ENCODE measurements at regions not wholly inside any gene's neighbourhood (a gene's known extent, or its start where the extent isn't known, plus 50 kb on each side); places are given as distances from the start of the nearest gene placed in this dataset.

DNA sequence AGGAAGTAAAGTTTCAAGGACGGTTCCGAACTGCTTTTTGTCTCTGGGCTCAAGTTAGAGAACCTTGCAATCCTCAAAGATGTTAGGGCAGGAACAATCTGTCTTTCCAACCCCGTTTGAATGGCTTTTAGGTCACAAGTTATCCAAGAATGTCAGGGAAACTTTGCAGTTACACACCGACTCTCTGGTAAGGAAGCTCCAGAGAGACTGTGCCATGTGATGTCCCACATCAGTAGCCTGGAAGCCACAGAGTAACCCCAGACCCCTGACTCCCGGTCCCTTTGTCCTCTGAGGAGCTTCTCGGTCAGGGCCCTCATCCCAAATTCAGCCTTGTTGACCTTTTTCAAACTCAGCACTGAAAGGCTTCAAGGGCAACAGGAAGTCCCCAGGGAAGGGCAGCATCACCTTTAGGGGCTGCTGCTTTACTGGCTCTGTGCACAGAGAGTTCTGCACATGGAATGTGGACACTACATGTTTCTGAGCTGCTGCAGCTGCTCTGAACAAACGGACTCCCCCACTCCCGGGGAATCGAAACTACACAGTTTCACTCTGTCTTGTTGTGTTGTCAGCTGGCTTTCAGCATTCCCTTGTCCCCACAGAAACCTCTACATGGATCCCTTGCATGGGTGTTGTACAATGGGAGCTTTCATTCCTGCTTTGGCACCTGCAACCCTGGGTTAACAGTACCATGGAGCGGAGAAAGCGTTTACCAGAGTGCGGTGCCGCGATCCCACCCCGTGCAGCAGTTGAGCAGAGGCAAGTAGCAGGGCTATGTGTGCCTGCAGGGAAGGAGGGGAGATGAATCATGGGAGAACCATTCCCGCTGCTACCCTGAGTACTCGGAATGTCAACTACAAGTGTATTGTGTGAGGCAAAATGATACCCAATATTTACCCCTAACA is 408.2 kb upstream of the THBS1 start:
- in situ Hi-C loops (cut with MboI; ENCODE audit: low sequenced_read_pairs): loop anchor here (25.0 kb wide), 1 partner anchor 415 kb away; the partner anchor contains the start of gene THBS1
- H3K27me3 ChIP-seq (ENCODE audit: low read depth): peaks cover 5% of the 10 kb centered on the region; the same call in 1 of the 2 replicates
- H3K4me1 ChIP-seq: peaks cover 9% of the 10 kb centered on the region
- H3K9me3 ChIP-seq: no peaks in the 10 kb centered on the region
- no peak overlapping the region for H3K4me3 ChIP-seq
- no peak for DNase-seq (ENCODE audit: low spot score in 2 of 2)
- H3K36me3 ChIP-seq (replicated peaks): no peaks in the 10 kb centered on the region

DNA sequence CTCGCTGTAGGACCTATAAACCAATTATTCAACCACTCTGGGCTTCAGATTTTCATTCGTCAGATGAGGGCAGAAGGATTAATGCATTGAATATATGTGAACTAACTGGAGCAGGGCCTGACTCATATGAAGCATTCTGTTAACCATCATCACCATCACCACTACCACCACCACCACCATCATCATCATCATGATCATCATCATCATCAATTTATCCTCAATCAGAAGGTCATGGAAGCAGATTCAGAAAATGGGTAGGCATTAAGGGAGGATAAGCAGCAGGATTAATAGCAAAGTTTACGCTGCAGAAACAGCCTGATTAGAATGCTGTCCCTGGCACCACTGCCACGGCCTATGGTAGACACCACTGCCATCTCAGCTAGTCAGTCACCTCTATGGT is 407.5 kb upstream of the THBS1 start:
- H3K4me3 ChIP-seq: no peak overlapping the region
- H3K36me3 ChIP-seq (replicated peaks): no peaks in the 10 kb centered on the region
- H3K9me3 ChIP-seq: no peaks in the 10 kb centered on the region
- in situ Hi-C loops (cut with MboI; ENCODE audit: low sequenced_read_pairs): loop anchor here (25.0 kb wide), 1 partner anchor 414 kb away; the partner anchor contains the start of gene THBS1
- no peak for DNase-seq (ENCODE audit: low spot score in 2 of 2)
- H3K4me1 ChIP-seq: peaks cover 4% of the 10 kb centered on the region; the same call in 1 of the 2 replicates
- H3K27me3 ChIP-seq (ENCODE audit: low read depth): peaks cover 5% of the 10 kb centered on the region; the same call in 1 of the 2 replicates

DNA sequence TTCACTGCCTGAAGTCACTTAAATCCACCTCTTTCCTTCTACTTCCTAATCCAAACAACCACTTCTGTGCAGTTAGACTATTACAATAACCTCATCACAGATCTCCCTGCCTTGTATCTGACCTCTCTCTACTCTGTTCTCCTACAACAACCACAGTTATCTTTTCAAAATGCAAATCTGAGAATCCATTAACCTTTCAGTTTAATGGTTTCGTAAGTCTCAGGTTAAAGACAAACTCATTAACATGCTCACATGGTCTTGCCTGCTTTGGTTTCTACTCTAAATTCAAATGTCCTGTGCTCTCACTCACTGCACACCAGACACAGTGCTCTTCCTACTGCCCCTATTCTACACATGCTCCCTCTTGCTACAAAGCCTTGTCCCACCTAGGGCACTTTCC is 406.5 kb upstream of the THBS1 start:
- Histone ChIP-seq H3K27me3 (ENCODE audit: low read depth) (peaks cover 5% of the 10 kb centered on the region; the same call in 1 of the 2 replicates), H3K4me1 (peaks cover 4% of the 10 kb centered on the region), H3K4me3 (no peak overlapping the region), H3K36me3 (replicated peaks) (no peaks in the 10 kb centered on the region), H3K9me3 (no peaks in the 10 kb centered on the region)
- no peak for DNase-seq (ENCODE audit: low spot score in 2 of 2)
- in situ Hi-C loops (cut with MboI; ENCODE audit: low sequenced_read_pairs): loop anchor here (25.0 kb wide), 1 partner anchor 413 kb away; the partner anchor contains the start of gene THBS1

DNA sequence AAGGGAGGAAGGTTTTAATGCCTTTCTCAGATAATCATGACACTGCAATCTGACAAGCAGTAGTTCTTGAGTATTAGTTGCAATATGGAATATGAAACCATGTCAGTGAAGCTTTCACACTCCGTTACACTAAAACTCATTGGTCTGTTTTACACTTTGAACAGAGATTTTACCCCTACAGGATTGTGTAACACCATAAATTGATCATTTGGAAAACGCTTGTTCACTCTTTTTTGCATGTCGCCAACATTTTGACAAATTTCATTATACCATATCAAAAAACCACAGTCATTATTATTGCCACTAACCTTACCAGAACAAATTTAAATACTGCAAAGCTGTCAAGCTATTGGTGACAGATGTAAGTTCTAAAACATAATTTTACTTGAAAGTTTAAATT is 404.8 kb upstream of the THBS1 start:
- H3K36me3 ChIP-seq (replicated peaks): no peaks in the 10 kb centered on the region
- in situ Hi-C loops (cut with MboI; ENCODE audit: low sequenced_read_pairs): no loop called here
- H3K4me1 ChIP-seq: peaks cover 7% of the 10 kb centered on the region
- no peak for DNase-seq (ENCODE audit: low spot score in 2 of 2)
- H3K27me3 ChIP-seq (ENCODE audit: low read depth): peaks cover 5% of the 10 kb centered on the region; the same call in 1 of the 2 replicates
- H3K9me3 ChIP-seq: no peaks in the 10 kb centered on the region
- H3K4me3 ChIP-seq: no peak overlapping the region

DNA sequence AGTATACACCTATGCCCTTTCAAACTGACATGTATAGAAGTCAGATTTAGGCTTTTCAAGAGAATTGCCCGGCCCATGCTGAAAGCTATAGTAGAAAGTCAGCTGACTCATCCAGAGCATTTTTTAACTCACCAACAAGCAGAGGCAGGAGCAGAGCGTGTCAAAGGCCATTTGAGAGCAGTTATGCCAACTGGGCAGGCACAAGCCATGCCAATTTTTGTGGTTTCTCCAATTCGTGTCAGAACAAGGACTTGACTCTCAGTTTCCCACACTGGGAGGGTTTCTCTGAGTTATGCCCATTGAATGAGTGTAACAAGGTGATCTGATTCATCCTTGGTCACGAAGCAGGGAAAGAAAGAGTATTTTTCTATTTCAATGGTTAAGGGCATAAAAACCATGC is 403.3 kb upstream of the THBS1 start:
- H3K4me1 ChIP-seq: peaks cover 21% of the 10 kb centered on the region
- H3K9me3 ChIP-seq: no peaks in the 10 kb centered on the region
- peaks cover 5% of the 10 kb centered on the region; the same call in 1 of the 2 replicates for H3K27me3 ChIP-seq (ENCODE audit: low read depth)
- DNase-seq (ENCODE audit: low spot score in 2 of 2): no peak
- in situ Hi-C loops (cut with MboI; ENCODE audit: low sequenced_read_pairs): no loop called here
- no peaks in the 10 kb centered on the region for H3K36me3 ChIP-seq (replicated peaks)
- H3K4me3 ChIP-seq: no peak overlapping the region

DNA sequence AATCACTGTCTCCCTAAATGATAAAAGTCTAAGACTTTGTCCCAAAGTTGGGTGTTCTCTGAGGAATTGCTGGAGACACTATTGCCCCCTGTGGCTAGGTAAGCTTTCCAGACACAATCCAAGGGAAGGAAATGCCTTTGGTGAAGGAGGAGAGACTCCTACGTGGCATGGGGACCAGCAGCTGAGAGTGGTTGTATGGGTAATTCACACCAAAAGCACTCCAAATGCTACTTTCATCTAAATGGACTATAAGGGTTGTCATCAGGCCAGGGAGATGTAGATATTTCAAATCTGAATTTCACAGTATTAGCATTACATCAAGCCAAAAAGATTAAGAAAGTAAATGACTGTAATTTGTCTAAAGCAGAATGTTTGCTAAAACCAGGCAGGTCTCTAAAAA is 400.8 kb upstream of the THBS1 start:
- no peaks in the 10 kb centered on the region for H3K36me3 ChIP-seq (replicated peaks)
- H3K4me3 ChIP-seq: no peak overlapping the region
- DNase-seq (ENCODE audit: low spot score in 2 of 2): no peak
- peaks cover 22% of the 10 kb centered on the region for H3K4me1 ChIP-seq
- H3K27me3 ChIP-seq (ENCODE audit: low read depth): peaks cover 5% of the 10 kb centered on the region; the same call in 1 of the 2 replicates
- H3K9me3 ChIP-seq: no peaks in the 10 kb centered on the region
- in situ Hi-C loops (cut with MboI; ENCODE audit: low sequenced_read_pairs): no loop called here

DNA sequence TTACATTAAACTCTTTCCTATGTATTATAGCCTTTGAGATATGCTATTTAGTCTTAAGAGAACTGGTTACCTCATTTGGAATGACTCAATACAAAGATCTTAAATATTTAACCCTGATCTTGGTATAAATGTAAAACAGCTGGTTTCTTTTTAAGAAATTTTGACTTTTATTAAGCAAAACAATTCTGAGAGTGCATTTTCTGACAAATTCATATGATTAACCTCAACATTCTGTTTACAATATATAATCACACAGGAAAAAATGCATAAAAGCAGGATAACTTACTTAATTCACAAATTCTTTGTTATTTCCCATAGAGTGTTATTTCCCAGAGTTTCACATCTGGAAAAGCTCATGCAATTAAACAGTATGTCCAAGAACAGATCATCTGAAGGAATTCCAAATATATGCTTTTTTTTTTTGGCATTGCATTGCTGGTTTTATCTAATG is 400.4 kb upstream of the THBS1 start:
- H3K4me3 ChIP-seq: no peak overlapping the region
- in situ Hi-C loops (cut with MboI; ENCODE audit: low sequenced_read_pairs): no loop called here
- peaks cover 22% of the 10 kb centered on the region for H3K4me1 ChIP-seq
- H3K9me3 ChIP-seq: no peaks in the 10 kb centered on the region
- peaks cover 1% of the 10 kb centered on the region; the same call in 1 of the 2 replicates for H3K27me3 ChIP-seq (ENCODE audit: low read depth)
- DNase-seq (ENCODE audit: low spot score in 2 of 2): no peak
- H3K36me3 ChIP-seq (replicated peaks): no peaks in the 10 kb centered on the region

DNA sequence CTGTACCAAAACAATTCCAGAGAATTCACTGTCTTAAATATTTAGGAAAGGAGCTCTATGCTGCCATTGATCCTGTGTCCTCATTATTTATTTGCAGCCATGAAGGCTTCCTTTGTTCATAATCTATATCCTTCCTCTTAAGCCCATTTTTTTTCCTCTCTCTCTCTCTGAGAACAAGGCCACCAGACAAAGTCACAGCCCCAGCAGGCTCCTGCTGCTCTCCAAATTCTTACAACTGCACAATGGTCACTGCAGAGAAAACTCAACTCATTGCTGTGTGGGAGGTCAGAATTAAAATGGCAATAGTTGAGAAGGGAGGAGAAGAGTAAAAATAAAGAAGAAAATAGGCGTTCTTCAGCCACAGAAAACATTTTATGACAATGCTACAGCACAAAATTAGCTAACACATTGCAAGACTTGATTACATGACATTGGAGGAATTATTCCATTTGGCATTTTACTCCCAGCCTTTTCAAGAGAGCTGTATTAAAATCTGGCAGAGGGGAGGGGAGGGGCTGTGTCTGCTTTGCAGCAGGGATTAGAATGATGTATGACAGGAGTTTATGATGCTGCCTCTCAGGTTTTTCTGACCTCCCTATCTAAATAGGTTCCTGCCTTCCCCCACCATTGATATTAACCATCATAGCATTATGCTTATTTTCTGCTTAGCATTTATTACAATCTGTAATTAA is 399.7 kb upstream of the THBS1 start:
- Histone ChIP-seq H3K4me1 (peaks cover 22% of the 10 kb centered on the region), H3K36me3 (replicated peaks) (no peaks in the 10 kb centered on the region), H3K4me3 (no peak overlapping the region), H3K27me3 (ENCODE audit: low read depth) (no peaks in the 10 kb centered on the region), H3K9me3 (no peaks in the 10 kb centered on the region)
- peak in 1 of 2 experiments; percentile 9 for DNase-seq (ENCODE audit: low spot score in 2 of 2)
- in situ Hi-C loops (cut with MboI; ENCODE audit: low sequenced_read_pairs): no loop called here

DNA sequence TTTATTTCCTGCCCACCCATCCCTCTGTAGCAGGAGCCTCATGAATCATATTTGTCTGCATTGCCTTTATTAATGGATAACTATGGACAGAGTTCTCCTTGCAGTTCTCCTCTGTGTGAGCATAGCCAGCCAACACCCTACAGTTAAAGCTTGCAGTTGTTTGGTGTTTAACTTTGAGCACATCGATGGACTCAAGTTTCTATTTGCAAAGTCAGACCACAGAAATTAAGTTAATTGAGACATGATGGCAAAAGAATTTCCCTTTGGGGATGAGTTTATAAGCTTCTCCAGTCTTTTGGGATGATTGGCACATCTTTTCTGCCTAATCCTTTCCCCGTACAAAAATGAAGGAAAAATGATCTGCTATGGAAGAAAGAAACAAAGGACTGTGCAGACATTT is 398.9 kb upstream of the THBS1 start:
- Histone ChIP-seq H3K9me3 (no peaks in the 10 kb centered on the region), H3K27me3 (ENCODE audit: low read depth) (no peaks in the 10 kb centered on the region), H3K4me3 (no peak overlapping the region), H3K36me3 (replicated peaks) (no peaks in the 10 kb centered on the region), H3K4me1 (peaks cover 22% of the 10 kb centered on the region)
- in situ Hi-C loops (cut with MboI; ENCODE audit: low sequenced_read_pairs): no loop called here
- no peak for DNase-seq (ENCODE audit: low spot score in 2 of 2)

DNA sequence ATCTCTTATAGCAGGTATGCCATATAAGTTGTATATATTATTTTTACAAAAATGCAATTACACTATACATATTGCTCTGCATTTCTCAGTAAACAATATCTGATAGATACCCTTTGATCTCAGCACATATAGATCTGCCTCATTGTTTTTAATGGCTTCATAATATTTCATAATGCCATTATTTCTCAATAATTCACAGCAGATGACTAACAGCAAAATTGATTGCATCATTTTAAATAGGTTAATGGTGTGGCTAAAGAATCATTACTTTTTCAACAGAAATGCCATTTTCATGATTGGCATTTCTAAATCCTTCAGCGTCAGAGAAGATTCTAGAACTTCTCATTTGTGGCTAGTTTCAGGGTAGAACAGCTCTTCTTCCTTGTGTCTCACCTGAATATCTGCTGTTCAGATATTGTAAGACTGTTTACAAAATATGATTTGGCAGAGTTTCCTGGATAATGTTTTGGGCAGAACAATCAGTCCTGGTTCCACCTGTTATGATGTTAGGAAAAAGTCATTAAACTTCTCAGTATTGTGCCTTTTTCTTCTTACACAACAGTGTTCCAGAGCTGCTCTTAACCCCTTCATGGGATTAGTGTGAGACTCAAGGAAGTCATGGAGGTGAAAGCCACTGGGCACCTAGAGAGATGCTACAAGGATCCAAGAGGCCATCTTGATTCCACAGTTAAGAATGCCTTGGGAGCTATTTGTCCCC is 397.6 kb upstream of the THBS1 start:
- DNase-seq (ENCODE audit: low spot score in 2 of 2): no peak
- no peak overlapping the region for H3K4me3 ChIP-seq
- in situ Hi-C loops (cut with MboI; ENCODE audit: low sequenced_read_pairs): no loop called here
- H3K27me3 ChIP-seq (ENCODE audit: low read depth): no peaks in the 10 kb centered on the region
- H3K36me3 ChIP-seq (replicated peaks): no peaks in the 10 kb centered on the region
- H3K4me1 ChIP-seq: peaks cover 22% of the 10 kb centered on the region
- H3K9me3 ChIP-seq: no peaks in the 10 kb centered on the region

DNA sequence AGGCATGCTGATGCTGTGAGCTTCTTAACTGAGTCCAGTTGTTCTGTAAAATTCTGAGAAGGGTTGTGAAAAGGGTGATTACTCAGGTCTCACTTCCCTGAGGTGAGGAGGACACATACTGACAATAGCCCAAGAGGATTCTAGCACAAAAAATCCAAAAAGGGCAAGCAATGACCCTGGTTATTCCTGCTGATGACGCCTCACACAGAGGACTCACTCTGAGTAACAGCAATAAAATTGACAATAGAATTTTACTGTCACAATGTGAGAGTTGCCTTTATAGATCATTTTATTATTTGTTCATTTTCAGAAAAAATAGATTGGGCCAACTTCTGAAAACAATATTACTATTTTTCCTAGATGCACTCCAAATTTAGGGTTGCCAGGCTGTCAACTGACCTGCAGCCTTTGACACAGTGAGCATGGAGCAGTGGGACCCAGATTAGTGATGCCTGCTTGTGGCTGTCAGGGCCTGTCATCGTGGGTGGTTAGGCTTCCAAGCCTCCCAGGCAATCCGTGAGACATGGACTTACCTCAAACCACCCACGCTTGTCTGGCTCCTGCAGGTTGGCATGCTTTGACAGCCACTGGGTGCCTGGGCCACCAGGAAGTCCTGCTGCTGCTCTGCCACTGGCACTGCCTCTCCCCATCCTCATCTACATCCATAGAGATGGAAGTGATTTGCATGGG is 396.0 kb upstream of the THBS1 start:
- Histone ChIP-seq H3K9me3 (no peaks in the 10 kb centered on the region), H3K27me3 (ENCODE audit: low read depth) (no peaks in the 10 kb centered on the region), H3K4me1 (peaks cover 19% of the 10 kb centered on the region), H3K36me3 (replicated peaks) (no peaks in the 10 kb centered on the region), H3K4me3 (no peak overlapping the region)
- no peak for DNase-seq (ENCODE audit: low spot score in 2 of 2)
- in situ Hi-C loops (cut with MboI; ENCODE audit: low sequenced_read_pairs): no loop called here

DNA sequence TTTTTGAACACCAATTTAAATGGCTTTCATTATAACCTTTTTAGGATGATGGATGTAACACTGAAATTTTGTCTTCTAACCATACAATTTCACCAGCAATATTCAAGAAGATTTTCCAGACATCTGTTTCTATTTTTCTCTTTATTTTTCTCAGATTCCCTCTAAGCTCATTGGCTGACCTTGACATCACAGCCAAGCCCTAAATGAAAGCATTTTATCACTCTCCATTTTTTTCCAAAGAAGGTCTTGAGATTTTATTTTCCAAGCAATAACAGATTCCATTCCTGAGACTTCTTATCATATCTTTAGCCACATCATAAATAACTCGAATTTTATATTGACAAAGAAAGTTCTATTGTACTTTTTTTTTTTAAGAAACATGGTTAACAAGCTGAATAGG is 392.6 kb upstream of the THBS1 start:
- Histone ChIP-seq H3K4me3 (no peak overlapping the region), H3K36me3 (replicated peaks) (no peaks in the 10 kb centered on the region), H3K4me1 (peaks cover 9% of the 10 kb centered on the region), H3K9me3 (no peaks in the 10 kb centered on the region), H3K27me3 (ENCODE audit: low read depth) (no peaks in the 10 kb centered on the region)
- DNase-seq (ENCODE audit: low spot score in 2 of 2): no peak
- in situ Hi-C loops (cut with MboI; ENCODE audit: low sequenced_read_pairs): no loop called here

DNA sequence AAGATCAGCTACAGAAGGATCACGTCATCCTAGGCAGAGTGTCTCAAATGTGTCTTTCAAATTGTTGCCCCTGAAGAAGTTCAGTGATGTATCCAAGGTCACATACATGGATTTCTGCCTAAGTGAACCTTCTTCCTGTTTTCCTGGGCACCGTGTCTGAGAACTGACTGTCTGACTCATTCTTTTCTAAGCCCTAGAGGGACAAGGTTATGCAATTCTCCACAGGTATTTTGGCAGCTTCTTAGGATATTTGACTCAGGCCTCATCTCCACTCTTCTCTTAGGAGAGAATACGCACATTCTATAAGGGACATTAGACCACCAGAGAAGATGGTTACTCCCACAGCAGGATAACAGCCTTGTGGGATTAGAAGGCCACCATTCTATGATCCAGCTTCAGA is 391.9 kb upstream of the THBS1 start:
- in situ Hi-C loops (cut with MboI; ENCODE audit: low sequenced_read_pairs): no loop called here
- Histone ChIP-seq H3K36me3 (replicated peaks) (no peaks in the 10 kb centered on the region), H3K27me3 (ENCODE audit: low read depth) (no peaks in the 10 kb centered on the region), H3K4me3 (no peak overlapping the region), H3K4me1 (peaks cover 9% of the 10 kb centered on the region), H3K9me3 (no peaks in the 10 kb centered on the region)
- DNase-seq (ENCODE audit: low spot score in 2 of 2): no peak

Data from HAP-1 (cell line).